ENCODE measurements at regions not wholly inside any gene's neighbourhood (a gene's known extent, or its start where the extent isn't known, plus 50 kb on each side); places are given as distances from the start of the nearest gene placed in this dataset.

GRCh38 chr11:13102865-13103539 lies 93.9 kb downstream of the RASSF10 start:
- 69% methylated on average over 5 of the region's 5 CpGs for WGBS
- intact Hi-C loops (cut with DNase I) = no loop called here
- no peak overlapping the region for H3K27ac ChIP-seq (replicated peaks in 1 of 4)
- TF ChIP-seq POLR2A (IDR thresholded peaks at IDR 0.05; ENCODE audit: low read depth) = no peak
- no peak for TF ChIP-seq CTCF (IDR thresholded peaks at IDR 0.05)
- TF ChIP-seq EP300 (IDR thresholded peaks at IDR 0.05) = no peak
- no peak for TF ChIP-seq POLR2AphosphoS5 (IDR thresholded peaks at IDR 0.05)
- DNase-seq (ENCODE audit: extremely low spot score) = no peak
- H3K4me3 ChIP-seq = no peak overlapping the region
- no peaks in the 10 kb centered on the region for H3K4me1 ChIP-seq
- H3K9me3 ChIP-seq = no peaks in the 10 kb centered on the region
- H3K36me3 ChIP-seq = no peaks in the 10 kb centered on the region
- H3K27me3 ChIP-seq = no peaks in the 10 kb centered on the region

- H3K4me1 ChIP-seq = no peaks in the 10 kb centered on the region
- intact Hi-C loops (cut with DNase I) = no loop called here
- H3K9me3 ChIP-seq = no peaks in the 10 kb centered on the region
- H3K4me3 ChIP-seq = no peak overlapping the region
- WGBS = 82% methylated on average over 2 of the region's 2 CpGs
- peaks cover 0 to 4% (median 0%) of the 10 kb centered on the region in 4 donors for H3K27me3 ChIP-seq
- TF ChIP-seq EP300 (IDR thresholded peaks at IDR 0.05) (no peak), POLR2AphosphoS5 (IDR thresholded peaks at IDR 0.05) (no peak), CTCF (IDR thresholded peaks at IDR 0.05) (no peak)
- no peaks in the 10 kb centered on the region for H3K36me3 ChIP-seq
- H3K27ac ChIP-seq (replicated peaks in 1 of 4) = no peak overlapping the region
- peak; percentile 7 for DNase-seq (ENCODE audit: extremely low spot score)
Measured at GRCh38 chr11:13103962-13104554, 94.9 kb downstream of the RASSF10 start.

GRCh38 chr11:13104619-13105236 lies 95.6 kb downstream of the RASSF10 start:
- no peak overlapping the region for H3K27ac ChIP-seq (replicated peaks in 1 of 4)
- H3K36me3 ChIP-seq = no peaks in the 10 kb centered on the region
- no peaks in the 10 kb centered on the region for H3K9me3 ChIP-seq
- no peak for TF ChIP-seq POLR2AphosphoS5 (IDR thresholded peaks at IDR 0.05)
- TF ChIP-seq POLR2A (IDR thresholded peaks at IDR 0.05; ENCODE audit: low read depth) = no peak
- no peak for TF ChIP-seq CTCF (IDR thresholded peaks at IDR 0.05)
- TF ChIP-seq EP300 (IDR thresholded peaks at IDR 0.05) = no peak
- intact Hi-C loops (cut with DNase I) = no loop called here
- no peak for DNase-seq (ENCODE audit: extremely low spot score)
- H3K4me3 ChIP-seq = no peak overlapping the region
- WGBS = 68% methylated on average over 5 of the region's 5 CpGs
- H3K4me1 ChIP-seq = no peaks in the 10 kb centered on the region
- H3K27me3 ChIP-seq = peaks cover 0 to 4% (median 0%) of the 10 kb centered on the region in 4 donors

GRCh38 chr11:13105237-13105844 lies 96.2 kb downstream of the RASSF10 start:
- WGBS = 42% methylated on average over 4 of the region's 4 CpGs

More at GRCh38 chr11:13105237-13105844, 96.2 kb downstream of the RASSF10 start:
- Histone ChIP-seq H3K27me3 (peaks cover 0 to 4% (median 0%) of the 10 kb centered on the region in 4 donors), H3K4me3 (no peak overlapping the region), H3K4me1 (no peaks in the 10 kb centered on the region), H3K36me3 (no peaks in the 10 kb centered on the region), H3K9me3 (no peaks in the 10 kb centered on the region), H3K27ac (replicated peaks in 1 of 4) (no peak overlapping the region)
- TF ChIP-seq CTCF (IDR thresholded peaks at IDR 0.05) (no peak), POLR2AphosphoS5 (IDR thresholded peaks at IDR 0.05) (no peak), EP300 (IDR thresholded peaks at IDR 0.05) (no peak), POLR2A (IDR thresholded peaks at IDR 0.05; ENCODE audit: low read depth) (no peak)
- DNase-seq (ENCODE audit: extremely low spot score) = no peak
- intact Hi-C loops (cut with DNase I) = no loop called here
